A549 (cell line): ENCODE measurements at regions not wholly inside any gene's neighbourhood (a gene's known extent, or its start where the extent isn't known, plus 50 kb on each side); places are given as distances from the start of the nearest gene placed in this dataset.

ENCODE experiments used
- ATAC-seq, 2 experiments: fragments of 200-7000 bp in 1 of 2; fragments of >200 bp in 1 of 2; cut with Nextera tagmentation in 1 of 2; cut with Tn5 transposase in 1 of 2; 3 replicates each; pipeline versions ENCODE4 v1.8.0 to v1.9.1; 2018 to 2020; ENCODE audit warnings: mild to moderate bottlenecking in 1 of 2, moderate library complexity in 1 of 2
- CTCF ChIA-PET: fragments of 300-600 bp; sonication (Branson Sonifier 250); formaldehyde crosslinking; extraction: SDS; loops from one replicate; lab custom pipeline; 2021; ENCODE audit warnings: antibody characterized with exemption, inconsistent platforms; lab: Yijun Ruan, JAX
- POLR2A ChIA-PET: fragments of 350-600 bp; formaldehyde crosslinking; extraction: SDS; loops from one replicate; lab custom pipeline; 2021; ENCODE audit warnings: antibody characterized with exemption, inconsistent platforms; lab: Yijun Ruan, JAX
- DNase-seq, 2 experiments: peaks; one replicate each; pipeline versions ENCODE4 v3.0.0 to v3.0.0-alpha.2; 2011 to 2016; ENCODE audit warnings: low read depth in 1 of 2, low spot score in 1 of 2
- FAIRE-seq: peaks from 2 replicates; lab custom pipeline; 2011; peaks lifted over from hg19 to GRCh38; lab: Jason Lieb, UNC
- H3K27ac ChIP-seq, 2 experiments: fragments of >200 bp; sonication (Bioruptor Twin); formaldehyde crosslinking; 3 replicates each; pipeline ENCODE4 v1.5.1; 2016 to 2017
- H3K4me1 ChIP-seq: fragments of >200 bp; sonication (Bioruptor Twin); formaldehyde crosslinking; 3 replicates; pipeline ENCODE4 v1.6.1; 2016
- H3K4me2 ChIP-seq: fragments of >200 bp; sonication (Bioruptor Twin); formaldehyde crosslinking; 3 replicates; pipeline ENCODE4 v1.6.1; 2016
- H3K4me3 ChIP-seq: fragments of >200 bp; sonication (Bioruptor Twin); formaldehyde crosslinking; 3 replicates; pipeline ENCODE4 v1.5.1; 2016
- H3K9me3 ChIP-seq: fragments of >200 bp; sonication (Bioruptor Twin); formaldehyde crosslinking; 3 replicates; pipeline ENCODE4 v1.6.1; 2016
- CBX8 ChIP-seq: fragments of 200-600 bp; sonication (generic); IDR thresholded peaks from 2 replicates; pipeline ENCODE4 v1.6.1; 2016
- EHF ChIP-seq: fragments of 250-450 bp; sonication (Bioruptor Pico); IDR thresholded peaks from 2 replicates; pipeline ENCODE4 v1.5.0; 2020; ENCODE audit warnings: mild to moderate bottlenecking
- EP300 ChIP-seq, 2 experiments: fragments of >200 bp; sonication (Bioruptor Twin); formaldehyde crosslinking; IDR thresholded peaks; 2 replicates in 1 of 2; 3 replicates in 1 of 2; pipeline ENCODE4 v1.6.1; 2016 to 2017
- HDAC2 ChIP-seq: fragments of 200-600 bp; sonication (generic); IDR thresholded peaks from 2 replicates; pipeline ENCODE4 v1.6.1; 2016
- HES2 ChIP-seq: fragments of >200 bp; sonication (Bioruptor Twin); formaldehyde crosslinking; IDR thresholded peaks from 2 replicates; pipeline ENCODE4 v1.6.1; 2016
- HEYL ChIP-seq: fragments of 250-450 bp; sonication (Bioruptor Pico); IDR thresholded peaks from 2 replicates; pipeline ENCODE4 v1.8.0; 2021; ENCODE audit warnings: mild to moderate bottlenecking, moderate library complexity
- JUN ChIP-seq, 2 experiments: fragments of >200 bp; sonication (Bioruptor Twin); formaldehyde crosslinking; IDR thresholded peaks; 2 replicates in 1 of 2; 3 replicates in 1 of 2; pipeline ENCODE4 v1.6.1; 2016 to 2017
- JUNB ChIP-seq: fragments of >200 bp; sonication (Bioruptor Twin); formaldehyde crosslinking; IDR thresholded peaks from 2 replicates; pipeline ENCODE4 v1.6.1; 2016
- MAFK ChIP-seq: fragments of 450-650 bp; IDR thresholded peaks from 2 replicates; pipeline ENCODE4 v1.6.1; 2014; ENCODE audit not compliant: partially characterized antibody
- MYC ChIP-seq: IDR thresholded peaks from 2 replicates; pipeline ENCODE4 v1.6.1; 2012; ENCODE audit warnings: mild to moderate bottlenecking, inconsistent platforms, low read length, improper control_type of control experiment, borderline replicate concordance
- NFE2L2 ChIP-seq: fragments of 150-350 bp; conservative IDR thresholded peaks from 2 replicates; pipeline ENCODE4 v1.6.1; 2014; ENCODE audit warnings: low read length
- NPAS2 ChIP-seq: fragments of 250-450 bp; sonication (Bioruptor Pico); IDR thresholded peaks from 2 replicates; pipeline ENCODE4 v1.8.0; 2022; ENCODE audit warnings: mild to moderate bottlenecking, moderate library complexity, borderline replicate concordance
- NR3C1 ChIP-seq: fragments of >200 bp; sonication (Bioruptor Twin); formaldehyde crosslinking; IDR thresholded peaks from 3 replicates; pipeline ENCODE4 v1.6.1; 2017
- PHF8 ChIP-seq: fragments of 200-600 bp; sonication (generic); IDR thresholded peaks from 2 replicates; pipeline ENCODE4 v1.6.1; 2016; ENCODE audit warnings: low read depth, mild to moderate bottlenecking, antibody characterized with exemption, moderate library complexity, borderline replicate concordance
- RAD21 ChIP-seq, 2 experiments: fragments of >200 bp in 1 of 2; sonication (Bioruptor Twin) in 1 of 2; formaldehyde crosslinking in 1 of 2; IDR thresholded peaks in 1 of 2; conservative IDR thresholded peaks in 1 of 2; 2 replicates in 1 of 2; 3 replicates in 1 of 2; pipeline ENCODE4 v1.6.1; 2012 to 2018; ENCODE audit warnings: inconsistent platforms in 1 of 2
- RCOR1 ChIP-seq: fragments of 150-350 bp; IDR thresholded peaks from 2 replicates; pipeline ENCODE4 v1.6.1; 2014; ENCODE audit warnings: antibody characterized with exemption, low read length, low read depth
- RFX5 ChIP-seq: fragments of 450-650 bp; IDR thresholded peaks from 2 replicates; pipeline ENCODE4 v1.7.1; 2014; ENCODE audit warnings: antibody characterized with exemption, mild to moderate bottlenecking, moderate library complexity
- RNF2 ChIP-seq: fragments of 200-600 bp; sonication (generic); IDR thresholded peaks from 2 replicates; pipeline ENCODE4 v1.6.1; 2016; ENCODE audit warnings: low read depth, mild to moderate bottlenecking, antibody characterized with exemption, moderate library complexity, borderline replicate concordance
- SMC3 ChIP-seq: fragments of >200 bp; sonication (Bioruptor Twin); formaldehyde crosslinking; IDR thresholded peaks from 3 replicates; pipeline ENCODE4 v1.6.1; 2018; ENCODE audit warnings: inconsistent platforms
- TFCP2L1 ChIP-seq: fragments of 250-450 bp; sonication (Bioruptor Pico); IDR thresholded peaks from 2 replicates; pipeline ENCODE4 v1.5.0; 2021; ENCODE audit warnings: mild to moderate bottlenecking
- USF2 ChIP-seq: fragments of 450-650 bp; IDR thresholded peaks from 2 replicates; pipeline ENCODE4 v1.6.1; 2014; ENCODE audit warnings: antibody characterized with exemption
- ZC3H11A ChIP-seq: fragments of 450-650 bp; IDR thresholded peaks from 2 replicates; pipeline ENCODE4 v1.6.1; 2014; ENCODE audit warnings: antibody characterized with exemption, mild to moderate bottlenecking
- ZFP36 ChIP-seq: fragments of 450-650 bp; IDR thresholded peaks from 2 replicates; pipeline ENCODE4 v1.6.1; 2014; ENCODE audit warnings: borderline replicate concordance; ENCODE audit not compliant: partially characterized antibody
- ZNF302 ChIP-seq: fragments of 250-450 bp; sonication (Bioruptor Pico); IDR thresholded peaks from 2 replicates; pipeline ENCODE4 v1.9.0; 2021; ENCODE audit warnings: inconsistent platforms, mild to moderate bottlenecking, moderate library complexity
- ZSCAN20 ChIP-seq: fragments of 250-450 bp; sonication (Bioruptor Pico); IDR thresholded peaks from 2 replicates; pipeline ENCODE4 v1.8.0; 2022; ENCODE audit warnings: mild to moderate bottlenecking, moderate library complexity
- WGBS: methylation state at CpG from one replicate; pipeline ENCODE4 v1.1.6; 2017; ENCODE audit errors: missing lambda C conversion rate; 5-methylcytosine and 5-hydroxymethylcytosine counted together

- 3% methylated on average over 2 of the region's 2 CpGs for WGBS
Observed at GRCh38 chr2:5766056-5766455, 73.9 kb downstream of the SOX11 start.

GRCh38 chr2:5766561-5766960, 74.4 kb downstream of the SOX11 start:
- no peak for TF ChIP-seq HDAC2
- TF ChIP-seq NR3C1 = no peak
- no peak for TF ChIP-seq EHF (CRISPR knock-in tag)
- FAIRE-seq = no peak
- Histone ChIP-seq H3K4me2 (no peak overlapping the region), H3K27ac (no peak overlapping the region), H3K4me3 (no peak overlapping the region), H3K9me3 (no peaks in the 10 kb centered on the region), H3K4me1 (no peaks in the 10 kb centered on the region)
- POLR2A ChIA-PET = no interaction called here
- DNase-seq = no peak
- CTCF ChIA-PET = no interaction called here
- WGBS = 2% methylated on average over 2 of the region's 2 CpGs
- ATAC-seq = no peak

More at GRCh38 chr2:5766056-5766455, 73.9 kb downstream of the SOX11 start:
- Histone ChIP-seq H3K4me1 (no peaks in the 10 kb centered on the region), H3K4me3 (no peak overlapping the region), H3K9me3 (no peaks in the 10 kb centered on the region)
- CTCF ChIA-PET = no interaction called here
- no peak for FAIRE-seq
- ATAC-seq = no peak
- TF ChIP-seq PHF8 = no peak
- TF ChIP-seq RNF2 = no peak
- TF ChIP-seq ZC3H11A = no peak
- TF ChIP-seq RCOR1 = no peak
- TF ChIP-seq EHF (CRISPR knock-in tag) = no peak
- no peak for TF ChIP-seq RFX5
- TF ChIP-seq, all 56 proteins: peak for 0
- Histone ChIP-seq H3K27ac (no peak overlapping the region), H3K4me2 (no peak overlapping the region)
- POLR2A ChIA-PET = no interaction called here
- DNase-seq = no peak

- no peaks in the 10 kb centered on the region for H3K9me3 ChIP-seq
- WGBS = 1% methylated on average over 4 of the region's 4 CpGs
- FAIRE-seq (no peak), ATAC-seq (no peak), DNase-seq (no peak)
- POLR2A ChIA-PET = no interaction called here
- no peaks in the 10 kb centered on the region for H3K4me1 ChIP-seq
- CTCF ChIA-PET = interaction anchor here (0.6 kb wide), 1 partner anchor 20 kb away, joined by 3 read pairs; no protein-coding TSS in a partner anchor
- no peak overlapping the region for H3K4me3 ChIP-seq
- TF ChIP-seq USF2 (no peak), ZNF302 (CRISPR knock-in tag) (no peak), EP300 (IDR thresholded peaks at IDR 0.05) (no peak), JUN (IDR thresholded peaks at IDR 0.05) (no peak), RAD21 (conservative IDR thresholded peaks at IDR 0.05 in 1 of 2, IDR thresholded peaks at IDR 0.05 in 1 of 2) (no peak), JUNB (no peak), MYC (no peak)
- H3K27ac ChIP-seq = no peak overlapping the region
- H3K4me2 ChIP-seq = no peak overlapping the region
Observed at GRCh38 chr2:5777131-5777535, 84.9 kb downstream of the SOX11 start.

- DNase-seq = no peak
Observed at GRCh38 chr2:5781679-5782078, 89.5 kb downstream of the SOX11 start.

More at GRCh38 chr2:5781679-5782078, 89.5 kb downstream of the SOX11 start:
- Histone ChIP-seq H3K4me1 (no peaks in the 10 kb centered on the region), H3K9me3 (no peaks in the 10 kb centered on the region), H3K4me3 (no peak overlapping the region), H3K27ac (no peak overlapping the region), H3K4me2 (no peak overlapping the region)
- TF ChIP-seq NFE2L2 (no peak), RNF2 (no peak), NPAS2 (no peak), TFCP2L1 (CRISPR knock-in tag) (no peak), ZFP36 (no peak), MAFK (no peak), RFX5 (no peak), JUN (IDR thresholded peaks at IDR 0.05) (no peak), HES2 (no peak), MYC (no peak), CBX8 (no peak), ZSCAN20 (no peak), HEYL (CRISPR knock-in tag) (no peak), HDAC2 (no peak), ZC3H11A (no peak), SMC3 (no peak)
- 45% methylated on average over 14 of the region's 14 CpGs for WGBS
- FAIRE-seq (no peak), ATAC-seq (no peak)
- ChIA-PET POLR2A (no interaction called here), CTCF (no interaction called here)
